Adrenal gland (tissue), 5 donors: ENCODE measurements at regions not wholly inside any gene's neighbourhood (a gene's known extent, or its start where the extent isn't known, plus 50 kb on each side); places are given as distances from the start of the nearest gene placed in this dataset.

Experiments
- POLR2A ChIP-seq, 2 donors: fragments of 450-650 bp; IDR thresholded peaks; one replicate each; pipeline ENCODE4 v1.6.1; 2017; ENCODE audit warnings: antibody characterized with exemption in 2 of 2, mild to moderate bottlenecking in 2 of 2, moderate library complexity in 1 of 2
- TF ChIP-seq, protein P1 (sequence below), 6 experiments: fragments of 450-650 bp in 4 of 6; fragments of 200-600 bp in 2 of 6; sonication (generic) in 1 of 6; IDR thresholded peaks; 1 replicate in 5 of 6; 2 replicates in 1 of 6; pipeline versions ENCODE4 v1.5.1 to v1.8.0; 2016 to 2021; ENCODE audit warnings: antibody characterized with exemption in 6 of 6, mild to moderate bottlenecking in 2 of 6, moderate library complexity in 1 of 6
- donor health status: DM: no; HTN: no; CAD: no.

DNA sequence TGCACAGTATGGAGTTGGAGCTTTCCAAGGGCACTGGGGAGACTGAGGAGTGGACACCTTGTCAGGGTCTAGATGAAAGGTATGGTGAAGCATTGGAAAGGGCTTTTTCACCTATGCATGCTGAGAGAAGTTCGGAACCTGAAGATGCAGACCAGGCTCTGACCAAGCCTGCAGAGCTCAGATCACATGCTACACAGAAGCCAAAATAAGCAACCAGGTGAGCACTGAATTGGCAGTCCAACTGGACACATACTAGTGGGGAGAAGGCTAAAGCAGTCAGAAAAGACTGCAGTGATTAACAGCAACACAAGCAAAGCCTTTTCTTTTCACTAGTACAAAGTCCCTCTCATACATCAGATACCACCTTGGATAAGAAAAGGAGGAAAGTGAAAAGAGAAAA is 238.3 kb upstream of the PLSCR5 start:
- no peak for TF ChIP-seq POLR2A (IDR thresholded peaks at IDR 0.05)
- TF ChIP-seq, protein P1, sequence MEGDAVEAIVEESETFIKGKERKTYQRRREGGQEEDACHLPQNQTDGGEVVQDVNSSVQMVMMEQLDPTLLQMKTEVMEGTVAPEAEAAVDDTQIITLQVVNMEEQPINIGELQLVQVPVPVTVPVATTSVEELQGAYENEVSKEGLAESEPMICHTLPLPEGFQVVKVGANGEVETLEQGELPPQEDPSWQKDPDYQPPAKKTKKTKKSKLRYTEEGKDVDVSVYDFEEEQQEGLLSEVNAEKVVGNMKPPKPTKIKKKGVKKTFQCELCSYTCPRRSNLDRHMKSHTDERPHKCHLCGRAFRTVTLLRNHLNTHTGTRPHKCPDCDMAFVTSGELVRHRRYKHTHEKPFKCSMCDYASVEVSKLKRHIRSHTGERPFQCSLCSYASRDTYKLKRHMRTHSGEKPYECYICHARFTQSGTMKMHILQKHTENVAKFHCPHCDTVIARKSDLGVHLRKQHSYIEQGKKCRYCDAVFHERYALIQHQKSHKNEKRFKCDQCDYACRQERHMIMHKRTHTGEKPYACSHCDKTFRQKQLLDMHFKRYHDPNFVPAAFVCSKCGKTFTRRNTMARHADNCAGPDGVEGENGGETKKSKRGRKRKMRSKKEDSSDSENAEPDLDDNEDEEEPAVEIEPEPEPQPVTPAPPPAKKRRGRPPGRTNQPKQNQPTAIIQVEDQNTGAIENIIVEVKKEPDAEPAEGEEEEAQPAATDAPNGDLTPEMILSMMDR (IDR thresholded peaks at IDR 0.05) = no peak
